PC-9 (cell line): ENCODE measurements at regions not wholly inside any gene's neighbourhood (a gene's known extent, or its start where the extent isn't known, plus 50 kb on each side); places are given as distances from the start of the nearest gene placed in this dataset.

Experiments
- EZH2 ChIP-seq: fragments of 200-600 bp; sonication (generic); IDR thresholded peaks from 2 replicates; pipeline ENCODE4 v1.8.0; 2017; ENCODE audit warnings: antibody characterized with exemption, low read depth
- TF ChIP-seq, protein P1 (sequence below): fragments of 200-600 bp; sonication (generic); conservative IDR thresholded peaks from 2 replicates; pipeline ENCODE4 v1.6.1; 2017; ENCODE audit warnings: mixed run types, antibody characterized with exemption, mild to moderate bottlenecking, moderate library complexity

DNA sequence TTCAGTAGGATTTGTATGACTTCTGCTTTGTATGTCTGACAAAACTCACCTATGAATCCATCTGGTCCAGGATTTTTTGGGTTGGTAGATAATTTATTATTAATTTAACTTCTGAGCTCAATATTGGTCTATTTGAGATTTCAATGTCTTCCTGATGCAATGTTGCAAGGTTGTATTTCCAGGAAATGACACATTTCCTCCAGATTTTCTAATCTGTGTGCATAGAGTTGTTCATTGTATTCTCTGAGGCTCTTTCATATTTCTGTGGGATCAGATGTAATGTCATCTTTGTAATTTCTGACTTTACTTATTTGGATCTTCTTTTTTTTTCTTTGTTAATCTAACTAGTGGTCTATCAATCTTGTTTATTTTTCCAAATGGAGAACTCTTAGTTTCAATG lies 584.7 kb upstream of the SETBP1 start:
- TF ChIP-seq, protein P1, sequence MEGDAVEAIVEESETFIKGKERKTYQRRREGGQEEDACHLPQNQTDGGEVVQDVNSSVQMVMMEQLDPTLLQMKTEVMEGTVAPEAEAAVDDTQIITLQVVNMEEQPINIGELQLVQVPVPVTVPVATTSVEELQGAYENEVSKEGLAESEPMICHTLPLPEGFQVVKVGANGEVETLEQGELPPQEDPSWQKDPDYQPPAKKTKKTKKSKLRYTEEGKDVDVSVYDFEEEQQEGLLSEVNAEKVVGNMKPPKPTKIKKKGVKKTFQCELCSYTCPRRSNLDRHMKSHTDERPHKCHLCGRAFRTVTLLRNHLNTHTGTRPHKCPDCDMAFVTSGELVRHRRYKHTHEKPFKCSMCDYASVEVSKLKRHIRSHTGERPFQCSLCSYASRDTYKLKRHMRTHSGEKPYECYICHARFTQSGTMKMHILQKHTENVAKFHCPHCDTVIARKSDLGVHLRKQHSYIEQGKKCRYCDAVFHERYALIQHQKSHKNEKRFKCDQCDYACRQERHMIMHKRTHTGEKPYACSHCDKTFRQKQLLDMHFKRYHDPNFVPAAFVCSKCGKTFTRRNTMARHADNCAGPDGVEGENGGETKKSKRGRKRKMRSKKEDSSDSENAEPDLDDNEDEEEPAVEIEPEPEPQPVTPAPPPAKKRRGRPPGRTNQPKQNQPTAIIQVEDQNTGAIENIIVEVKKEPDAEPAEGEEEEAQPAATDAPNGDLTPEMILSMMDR: no peak
- no peak for TF ChIP-seq EZH2
